Right lobe of liver (tissue), 6 donors: ENCODE measurements at regions not wholly inside any gene's neighbourhood (a gene's known extent, or its start where the extent isn't known, plus 50 kb on each side); places are given as distances from the start of the nearest gene placed in this dataset.

Experiments used
- ATAC-seq, 4 donors: fragments of 200-7000 bp; cut with Tn5 transposase; one replicate each; pipeline ENCODE4 v1.9.1; 2020; ENCODE audit warnings: mild to moderate bottlenecking in 4 of 4, moderate library complexity in 4 of 4
- DNase-seq, 3 donors: peaks; one replicate each; pipeline ENCODE4 v3.0.0-alpha.2; 2020
- H3K27ac ChIP-seq, 3 donors: fragments of 200-600 bp; one replicate each; pipeline ENCODE4 v1.8.0; 2022
- H3K27me3 ChIP-seq, 2 donors: fragments of 200-600 bp; one replicate each; pipeline ENCODE4 v1.8.0; 2022
- H3K36me3 ChIP-seq, 4 donors: fragments of 200-600 bp; sonication (generic) in 1 of 4; one replicate each; pipeline versions ENCODE4 v1.5.1 to v1.8.0; 2017 to 2022; ENCODE audit warnings: control low read depth in 1 of 4
- H3K4me1 ChIP-seq, 4 donors: fragments of 200-600 bp; sonication (generic) in 1 of 4; one replicate each; pipeline versions ENCODE4 v1.5.1 to v1.8.0; 2017 to 2022; ENCODE audit warnings: control low read depth in 1 of 4
- H3K4me3 ChIP-seq, 3 donors: fragments of 200-600 bp; one replicate each; pipeline ENCODE4 v1.8.0; 2022
- H3K9me3 ChIP-seq, 4 donors: fragments of 200-600 bp; sonication (generic) in 1 of 4; one replicate each; pipeline versions ENCODE4 v1.5.1 to v1.8.0; 2017 to 2022; ENCODE audit warnings: control low read depth in 1 of 4
- CTCF ChIP-seq, 4 donors: fragments of 200-600 bp in 3 of 4; fragments of 450-650 bp in 1 of 4; IDR thresholded peaks; one replicate each; pipeline versions ENCODE4 v1.5.1 to v1.8.0; 2016 to 2022; ENCODE audit warnings: antibody characterized with exemption in 4 of 4, mild to moderate bottlenecking in 2 of 4
- POLR2A ChIP-seq: fragments of 450-650 bp; IDR thresholded peaks from one replicate; pipeline ENCODE4 v1.6.1; 2017; ENCODE audit warnings: antibody characterized with exemption, mild to moderate bottlenecking
- WGBS: methylation state at CpG from one replicate; pipeline ENCODE4 v1.1.6; 2018; ENCODE audit warnings: low coverage, low lambda C conversion rate; ENCODE audit not compliant: insufficient coverage; ENCODE audit errors: missing lambda C conversion rate; 5-methylcytosine and 5-hydroxymethylcytosine counted together
- intact Hi-C, 2 donors: fragments of 100-400 bp; cut with DNase I; formaldehyde crosslinking; loops; one replicate each; pipeline versions ENCODE4 v1.11.2 to v1.14.1; 2022
- donor health status: DM: no; HTN: yes; CAD: no.
- donor health status: DM: no; HTN: no; CAD: no.
- donor health status: DM: no; HTN: no; CAD: no.
- donor health status: DM: no; HTN: yes; CAD: no.
- donor health status: DM: no; HTN: yes; CAD: no.

GRCh38 chr3:190213727-190214126, 93.0 kb upstream of the P3H2 start:
- intact Hi-C loops, result no loop called here
- Histone ChIP-seq H3K4me3 (no peak overlapping the region), H3K9me3 (no peaks in the 10 kb centered on the region), H3K27me3 (no peaks in the 10 kb centered on the region), H3K36me3 (no peaks in the 10 kb centered on the region), H3K27ac (no peak overlapping the region), H3K4me1 (no peaks in the 10 kb centered on the region)
- no peak for TF ChIP-seq POLR2A
- no peak for TF ChIP-seq CTCF (IDR thresholded peaks at IDR 0.05)
- DNase-seq, result no peak
- ATAC-seq, result no peak

- intact Hi-C loops, result no loop called here
- ATAC-seq, result no peak
- Histone ChIP-seq H3K27ac (no peak overlapping the region), H3K27me3 (no peaks in the 10 kb centered on the region), H3K36me3 (no peaks in the 10 kb centered on the region), H3K4me3 (no peak overlapping the region), H3K4me1 (no peaks in the 10 kb centered on the region), H3K9me3 (no peaks in the 10 kb centered on the region)
- DNase-seq, result no peak
- WGBS, result 89% methylated on average over 1 of the region's 1 CpG
- TF ChIP-seq POLR2A, result no peak
- no peak for TF ChIP-seq CTCF (IDR thresholded peaks at IDR 0.05)
Observed at GRCh38 chr3:190210608-190211007, 89.9 kb upstream of the P3H2 start.

GRCh38 chr3:190209533-190209932, 88.8 kb upstream of the P3H2 start:
- no peaks in the 10 kb centered on the region for H3K36me3 ChIP-seq
- no peak overlapping the region for H3K27ac ChIP-seq
- ATAC-seq (no peak), DNase-seq (no peak)
- no peaks in the 10 kb centered on the region for H3K27me3 ChIP-seq
- H3K4me1 ChIP-seq, result no peaks in the 10 kb centered on the region
- WGBS, result 32% methylated on average over 1 of the region's 1 CpG
- TF ChIP-seq CTCF (IDR thresholded peaks at IDR 0.05) (no peak), POLR2A (no peak)
- no peak overlapping the region for H3K4me3 ChIP-seq
- H3K9me3 ChIP-seq, result no peaks in the 10 kb centered on the region
- intact Hi-C loops, result no loop called here

- ATAC-seq (no peak), DNase-seq (no peak)
- intact Hi-C loops, result no loop called here
- Histone ChIP-seq H3K27ac (no peak overlapping the region), H3K4me1 (no peaks in the 10 kb centered on the region), H3K36me3 (no peaks in the 10 kb centered on the region), H3K27me3 (no peaks in the 10 kb centered on the region), H3K9me3 (no peaks in the 10 kb centered on the region), H3K4me3 (no peak overlapping the region)
- TF ChIP-seq POLR2A, result no peak
- TF ChIP-seq CTCF (IDR thresholded peaks at IDR 0.05), result no peak
- WGBS, result 82% methylated on average over 1 of the region's 1 CpG
Observed at GRCh38 chr3:190208196-190208595, 87.5 kb upstream of the P3H2 start.

- ATAC-seq, result peak in 1 of 4 donors; percentile 40
- 50% methylated on average over 1 of the region's 1 CpG for WGBS
Observed at GRCh38 chr3:190205739-190206138, 85.0 kb upstream of the P3H2 start.

More at GRCh38 chr3:190205739-190206138, 85.0 kb upstream of the P3H2 start:
- TF ChIP-seq POLR2A (no peak), CTCF (IDR thresholded peaks at IDR 0.05) (no peak)
- H3K9me3 ChIP-seq, result no peaks in the 10 kb centered on the region
- H3K4me1 ChIP-seq, result no peaks in the 10 kb centered on the region
- intact Hi-C loops, result no loop called here
- H3K27ac ChIP-seq, result no peak overlapping the region
- H3K4me3 ChIP-seq, result no peak overlapping the region
- H3K27me3 ChIP-seq, result no peaks in the 10 kb centered on the region
- no peak for DNase-seq
- no peaks in the 10 kb centered on the region for H3K36me3 ChIP-seq
